ENCODE measurements at regions not wholly inside any gene's neighbourhood (a gene's known extent, or its start where the extent isn't known, plus 50 kb on each side); places are given as distances from the start of the nearest gene placed in this dataset.

DNA sequence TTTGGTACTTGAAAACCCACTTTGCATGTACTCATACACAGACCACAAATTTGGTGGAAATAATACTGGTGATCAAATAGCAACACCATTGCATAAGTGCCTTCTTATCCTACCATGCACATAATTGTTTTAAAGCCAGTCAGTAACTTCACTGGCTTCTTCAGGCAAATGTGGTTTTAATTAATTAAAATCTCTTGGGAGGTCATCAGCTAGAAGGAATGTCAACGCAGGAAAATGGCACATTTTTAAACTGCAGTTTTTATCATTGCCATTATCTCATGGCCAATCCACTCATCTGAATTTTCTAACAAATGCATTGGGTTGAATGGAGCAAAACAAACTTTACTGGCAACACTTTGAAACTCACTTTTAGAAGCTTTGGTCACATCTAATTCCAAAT lies 105.7 kb upstream of the ZPLD1 start:
- Histone ChIP-seq H3K4me3 (ENCODE audit: low read length) (no peak overlapping the region), H3F3A (ENCODE audit: insufficient read depth, low read length, poor library complexity, severe bottlenecking) (no peaks in the 10 kb centered on the region), H3K27ac (ENCODE audit: low read length) (no peak overlapping the region), H3K4me2 (ENCODE audit: low read length) (no peak overlapping the region), H3K27me3 (ENCODE audit: insufficient read depth, low read depth, low read length) (no peaks in the 10 kb centered on the region), H3K9ac (ENCODE audit: low read length) (no peak overlapping the region), H3K36me3 (ENCODE audit: insufficient read depth, low read length) (no peaks in the 10 kb centered on the region), H3K79me2 (replicated peaks; ENCODE audit: insufficient read depth, low read length) (no peaks in the 10 kb centered on the region), H3K9me2 (ENCODE audit: insufficient read depth, low read length) (no peaks in the 10 kb centered on the region), H4K20me1 (ENCODE audit: insufficient read depth) (no peaks in the 10 kb centered on the region), H3K9me3 (ENCODE audit: low read length) (no peaks in the 10 kb centered on the region), H2AFZ (ENCODE audit: low read depth, low read length) (no peak overlapping the region)
- TF ChIP-seq, protein P1, sequence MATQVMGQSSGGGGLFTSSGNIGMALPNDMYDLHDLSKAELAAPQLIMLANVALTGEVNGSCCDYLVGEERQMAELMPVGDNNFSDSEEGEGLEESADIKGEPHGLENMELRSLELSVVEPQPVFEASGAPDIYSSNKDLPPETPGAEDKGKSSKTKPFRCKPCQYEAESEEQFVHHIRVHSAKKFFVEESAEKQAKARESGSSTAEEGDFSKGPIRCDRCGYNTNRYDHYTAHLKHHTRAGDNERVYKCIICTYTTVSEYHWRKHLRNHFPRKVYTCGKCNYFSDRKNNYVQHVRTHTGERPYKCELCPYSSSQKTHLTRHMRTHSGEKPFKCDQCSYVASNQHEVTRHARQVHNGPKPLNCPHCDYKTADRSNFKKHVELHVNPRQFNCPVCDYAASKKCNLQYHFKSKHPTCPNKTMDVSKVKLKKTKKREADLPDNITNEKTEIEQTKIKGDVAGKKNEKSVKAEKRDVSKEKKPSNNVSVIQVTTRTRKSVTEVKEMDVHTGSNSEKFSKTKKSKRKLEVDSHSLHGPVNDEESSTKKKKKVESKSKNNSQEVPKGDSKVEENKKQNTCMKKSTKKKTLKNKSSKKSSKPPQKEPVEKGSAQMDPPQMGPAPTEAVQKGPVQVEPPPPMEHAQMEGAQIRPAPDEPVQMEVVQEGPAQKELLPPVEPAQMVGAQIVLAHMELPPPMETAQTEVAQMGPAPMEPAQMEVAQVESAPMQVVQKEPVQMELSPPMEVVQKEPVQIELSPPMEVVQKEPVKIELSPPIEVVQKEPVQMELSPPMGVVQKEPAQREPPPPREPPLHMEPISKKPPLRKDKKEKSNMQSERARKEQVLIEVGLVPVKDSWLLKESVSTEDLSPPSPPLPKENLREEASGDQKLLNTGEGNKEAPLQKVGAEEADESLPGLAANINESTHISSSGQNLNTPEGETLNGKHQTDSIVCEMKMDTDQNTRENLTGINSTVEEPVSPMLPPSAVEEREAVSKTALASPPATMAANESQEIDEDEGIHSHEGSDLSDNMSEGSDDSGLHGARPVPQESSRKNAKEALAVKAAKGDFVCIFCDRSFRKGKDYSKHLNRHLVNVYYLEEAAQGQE (IDR thresholded peaks at IDR 0.05; ENCODE audit: borderline replicate concordance), result no peak
- TF ChIP-seq, protein P2, sequence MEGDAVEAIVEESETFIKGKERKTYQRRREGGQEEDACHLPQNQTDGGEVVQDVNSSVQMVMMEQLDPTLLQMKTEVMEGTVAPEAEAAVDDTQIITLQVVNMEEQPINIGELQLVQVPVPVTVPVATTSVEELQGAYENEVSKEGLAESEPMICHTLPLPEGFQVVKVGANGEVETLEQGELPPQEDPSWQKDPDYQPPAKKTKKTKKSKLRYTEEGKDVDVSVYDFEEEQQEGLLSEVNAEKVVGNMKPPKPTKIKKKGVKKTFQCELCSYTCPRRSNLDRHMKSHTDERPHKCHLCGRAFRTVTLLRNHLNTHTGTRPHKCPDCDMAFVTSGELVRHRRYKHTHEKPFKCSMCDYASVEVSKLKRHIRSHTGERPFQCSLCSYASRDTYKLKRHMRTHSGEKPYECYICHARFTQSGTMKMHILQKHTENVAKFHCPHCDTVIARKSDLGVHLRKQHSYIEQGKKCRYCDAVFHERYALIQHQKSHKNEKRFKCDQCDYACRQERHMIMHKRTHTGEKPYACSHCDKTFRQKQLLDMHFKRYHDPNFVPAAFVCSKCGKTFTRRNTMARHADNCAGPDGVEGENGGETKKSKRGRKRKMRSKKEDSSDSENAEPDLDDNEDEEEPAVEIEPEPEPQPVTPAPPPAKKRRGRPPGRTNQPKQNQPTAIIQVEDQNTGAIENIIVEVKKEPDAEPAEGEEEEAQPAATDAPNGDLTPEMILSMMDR (IDR thresholded peaks at IDR 0.05; ENCODE audit: poor library complexity, severe bottlenecking), result no peak
- TF ChIP-seq POLR2AphosphoS5 (IDR thresholded peaks at IDR 0.05), result no peak
- no peak for TF ChIP-seq TAF1 (IDR thresholded peaks at IDR 0.05; ENCODE audit: low read depth)
- TF ChIP-seq MXI1 (conservative IDR thresholded peaks at IDR 0.05; ENCODE audit: poor library complexity, severe bottlenecking), result no peak
- TF ChIP-seq SMC3 (conservative IDR thresholded peaks at IDR 0.05; ENCODE audit: poor library complexity), result no peak
- TF ChIP-seq EP300 (conservative IDR thresholded peaks at IDR 0.05; ENCODE audit: poor library complexity, severe bottlenecking), result no peak
- TF ChIP-seq EZH2 (IDR thresholded peaks at IDR 0.05; ENCODE audit: borderline replicate concordance, insufficient read depth, low read length, poor library complexity, severe bottlenecking), result no peak

GRCh38 chr3:102329561-102329960 lies 105.3 kb upstream of the ZPLD1 start:
- no peaks in the 10 kb centered on the region for H3K27me3 ChIP-seq (ENCODE audit: insufficient read depth, low read depth, low read length)
- H4K20me1 ChIP-seq (ENCODE audit: insufficient read depth), result no peaks in the 10 kb centered on the region
- H3K4me3 ChIP-seq (ENCODE audit: low read length), result no peak overlapping the region
- no peaks in the 10 kb centered on the region for H3K9me3 ChIP-seq (ENCODE audit: low read length)
- no peaks in the 10 kb centered on the region for H3K36me3 ChIP-seq (ENCODE audit: insufficient read depth, low read length)
- no peaks in the 10 kb centered on the region for H3F3A ChIP-seq (ENCODE audit: insufficient read depth, low read length, poor library complexity, severe bottlenecking)
- TF ChIP-seq RAD21 (conservative IDR thresholded peaks at IDR 0.05), result no peak
- TF ChIP-seq EP300 (conservative IDR thresholded peaks at IDR 0.05; ENCODE audit: poor library complexity, severe bottlenecking), result no peak
- TF ChIP-seq TAF1 (IDR thresholded peaks at IDR 0.05; ENCODE audit: low read depth), result no peak
- TF ChIP-seq, protein P2 (IDR thresholded peaks at IDR 0.05; ENCODE audit: poor library complexity, severe bottlenecking), result no peak
- TF ChIP-seq EZH2 (IDR thresholded peaks at IDR 0.05; ENCODE audit: borderline replicate concordance, insufficient read depth, low read length, poor library complexity, severe bottlenecking), result no peak
- TF ChIP-seq SMC3 (conservative IDR thresholded peaks at IDR 0.05; ENCODE audit: poor library complexity), result no peak
- TF ChIP-seq POLR2AphosphoS5 (IDR thresholded peaks at IDR 0.05), result no peak
- H3K4me2 ChIP-seq (ENCODE audit: low read length), result no peak overlapping the region
- no peak overlapping the region for H3K27ac ChIP-seq (ENCODE audit: low read length)
- no peaks in the 10 kb centered on the region for H3K9me2 ChIP-seq (ENCODE audit: insufficient read depth, low read length)
- no peaks in the 10 kb centered on the region for H3K79me2 ChIP-seq (replicated peaks; ENCODE audit: insufficient read depth, low read length)
- no peak overlapping the region for H2AFZ ChIP-seq (ENCODE audit: low read depth, low read length)
- no peak overlapping the region for H3K9ac ChIP-seq (ENCODE audit: low read length)
